ENCODE measurements at regions not wholly inside any gene's neighbourhood (a gene's known extent, or its start where the extent isn't known, plus 50 kb on each side); places are given as distances from the start of the nearest gene placed in this dataset.
A peak's percentile ranks its signal among the peaks of the same experiment; 100 is the strongest.

DNA sequence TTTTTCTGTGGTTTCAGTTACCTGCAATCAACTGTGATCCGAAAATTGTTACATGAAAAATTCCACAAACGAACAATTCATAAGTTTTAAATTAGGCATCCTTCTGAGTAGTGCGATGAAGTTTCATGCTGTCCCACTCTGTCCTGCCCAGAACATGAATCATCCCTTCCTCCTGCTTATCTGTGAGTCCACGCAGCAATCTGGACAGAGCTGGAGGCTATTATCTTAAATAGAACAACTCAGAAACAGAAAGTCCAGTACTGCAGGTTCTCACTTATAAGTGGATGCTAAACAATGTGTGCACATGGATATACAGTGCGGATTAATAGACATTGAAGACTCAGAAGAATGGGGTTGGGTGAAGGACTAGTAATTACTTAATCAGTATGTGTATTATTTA is 583.7 kb upstream of the SPRY2 start:
- intact Hi-C loops (cut with DNase I): no loop called here
- H3K36me3 ChIP-seq (replicated peaks in 1 of 2): no peaks in the 10 kb centered on the region
- peak in 4 of 7 donors; percentile 11 to 23 (median 18) for DNase-seq
- H3K4me3 ChIP-seq: no peak overlapping the region
- no peaks in the 10 kb centered on the region for H3K27me3 ChIP-seq
- H3K27ac ChIP-seq: no peak overlapping the region
- H3K9me3 ChIP-seq (replicated peaks in 1 of 3): peaks cover 0 to 7% (median 0%) of the 10 kb centered on the region in 3 donors
- no peaks in the 10 kb centered on the region for H3K4me1 ChIP-seq (replicated peaks in 1 of 2)
- TF ChIP-seq, protein P1, sequence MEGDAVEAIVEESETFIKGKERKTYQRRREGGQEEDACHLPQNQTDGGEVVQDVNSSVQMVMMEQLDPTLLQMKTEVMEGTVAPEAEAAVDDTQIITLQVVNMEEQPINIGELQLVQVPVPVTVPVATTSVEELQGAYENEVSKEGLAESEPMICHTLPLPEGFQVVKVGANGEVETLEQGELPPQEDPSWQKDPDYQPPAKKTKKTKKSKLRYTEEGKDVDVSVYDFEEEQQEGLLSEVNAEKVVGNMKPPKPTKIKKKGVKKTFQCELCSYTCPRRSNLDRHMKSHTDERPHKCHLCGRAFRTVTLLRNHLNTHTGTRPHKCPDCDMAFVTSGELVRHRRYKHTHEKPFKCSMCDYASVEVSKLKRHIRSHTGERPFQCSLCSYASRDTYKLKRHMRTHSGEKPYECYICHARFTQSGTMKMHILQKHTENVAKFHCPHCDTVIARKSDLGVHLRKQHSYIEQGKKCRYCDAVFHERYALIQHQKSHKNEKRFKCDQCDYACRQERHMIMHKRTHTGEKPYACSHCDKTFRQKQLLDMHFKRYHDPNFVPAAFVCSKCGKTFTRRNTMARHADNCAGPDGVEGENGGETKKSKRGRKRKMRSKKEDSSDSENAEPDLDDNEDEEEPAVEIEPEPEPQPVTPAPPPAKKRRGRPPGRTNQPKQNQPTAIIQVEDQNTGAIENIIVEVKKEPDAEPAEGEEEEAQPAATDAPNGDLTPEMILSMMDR (IDR thresholded peaks at IDR 0.05): no peak
- TF ChIP-seq POLR2A (IDR thresholded peaks at IDR 0.05): no peak
- 41 to 58% (median 51%) methylated on average over 5 of the region's 5 CpGs for WGBS, 4 donors

- no peak overlapping the region for H3K4me3 ChIP-seq
- H3K4me1 ChIP-seq (replicated peaks in 1 of 2): no peaks in the 10 kb centered on the region
- WGBS, 4 donors: 81 to 90% (median 87%) methylated on average over 3 of the region's 3 CpGs
- no peak for DNase-seq
- H3K27me3 ChIP-seq: no peaks in the 10 kb centered on the region
- peaks cover 0 to 7% (median 0%) of the 10 kb centered on the region in 3 donors for H3K9me3 ChIP-seq (replicated peaks in 1 of 3)
- TF ChIP-seq, protein P1 (IDR thresholded peaks at IDR 0.05): no peak
- TF ChIP-seq POLR2A (IDR thresholded peaks at IDR 0.05): no peak
- no peak overlapping the region for H3K27ac ChIP-seq
- intact Hi-C loops (cut with DNase I): no loop called here
- no peaks in the 10 kb centered on the region for H3K36me3 ChIP-seq (replicated peaks in 1 of 2)
Observed at GRCh38 chr13:80923907-80924306, 583.0 kb upstream of the SPRY2 start.

GRCh38 chr13:80921971-80922370 is 581.0 kb upstream of the SPRY2 start:
- H3K36me3 ChIP-seq (replicated peaks in 1 of 2): no peaks in the 10 kb centered on the region
- H3K4me1 ChIP-seq (replicated peaks in 1 of 2): no peaks in the 10 kb centered on the region
- H3K27ac ChIP-seq: no peak overlapping the region
- TF ChIP-seq, protein P1 (IDR thresholded peaks at IDR 0.05): no peak
- no peak for TF ChIP-seq POLR2A (IDR thresholded peaks at IDR 0.05)
- H3K27me3 ChIP-seq: no peaks in the 10 kb centered on the region
- no peak for DNase-seq
- H3K9me3 ChIP-seq (replicated peaks in 1 of 3): no peaks in the 10 kb centered on the region
- intact Hi-C loops (cut with DNase I): no loop called here
- H3K4me3 ChIP-seq: no peak overlapping the region
- WGBS, 4 donors: 86 to 95% (median 94%) methylated on average over 2 of the region's 2 CpGs

DNA sequence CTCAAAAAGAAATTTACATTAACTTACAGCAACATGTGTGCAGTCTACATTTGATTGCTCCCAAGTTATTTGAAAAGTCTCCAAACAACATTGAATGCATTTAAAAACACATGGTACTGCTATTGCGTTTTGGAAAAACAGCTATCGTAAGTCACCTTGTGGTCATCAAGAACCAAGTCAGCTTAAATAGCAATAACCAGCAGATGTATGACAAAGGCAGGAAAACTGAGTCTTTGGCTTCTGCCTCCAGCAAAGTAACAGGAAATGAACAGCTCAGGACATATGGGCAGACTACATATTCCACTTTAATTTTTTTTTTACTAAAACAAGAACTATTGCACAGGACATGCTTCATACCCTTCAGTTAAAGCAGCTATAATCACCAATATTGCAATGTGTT is 580.6 kb upstream of the SPRY2 start:
- no peaks in the 10 kb centered on the region for H3K36me3 ChIP-seq (replicated peaks in 1 of 2)
- H3K27me3 ChIP-seq: no peaks in the 10 kb centered on the region
- H3K4me1 ChIP-seq (replicated peaks in 1 of 2): no peaks in the 10 kb centered on the region
- H3K27ac ChIP-seq: no peak overlapping the region
- no peaks in the 10 kb centered on the region for H3K9me3 ChIP-seq (replicated peaks in 1 of 3)
- no peak overlapping the region for H3K4me3 ChIP-seq
- TF ChIP-seq, protein P1 (IDR thresholded peaks at IDR 0.05): no peak
- no peak for TF ChIP-seq POLR2A (IDR thresholded peaks at IDR 0.05)
- no peak for DNase-seq
- intact Hi-C loops (cut with DNase I): no loop called here
- WGBS, 4 donors: 66 to 79% (median 75%) methylated on average over 2 of the region's 2 CpGs
